Liver (tissue), 8 donors: ENCODE measurements at regions not wholly inside any gene's neighbourhood (a gene's known extent, or its start where the extent isn't known, plus 50 kb on each side); places are given as distances from the start of the nearest gene placed in this dataset.

Experiments used
- DNase-seq: peaks from one replicate; pipeline ENCODE4 v3.0.0-alpha.2; 2017; ENCODE audit warnings: low spot score
- H3K27ac ChIP-seq, 2 donors: one replicate each; pipeline ENCODE4 v1.7.0; 2013; ENCODE audit warnings: inconsistent platforms in 2 of 2, low read length in 2 of 2, control low read depth in 1 of 2, low read depth in 1 of 2, mild to moderate bottlenecking in 1 of 2
- H3K27me3 ChIP-seq, 4 donors: one replicate each; pipeline versions ENCODE4 v1.6.1 to v1.7.0; 2013; ENCODE audit warnings: low read length in 3 of 4, inconsistent platforms in 1 of 4, mild to moderate bottlenecking in 1 of 4, moderate library complexity in 1 of 4; ENCODE audit not compliant: control insufficient read depth in 4 of 4, insufficient read depth in 4 of 4
- H3K36me3 ChIP-seq, 4 donors: one replicate each; pipeline versions ENCODE4 v1.6.1 to v1.7.0; 2013; ENCODE audit warnings: low read length in 3 of 4, mild to moderate bottlenecking in 3 of 4, low read depth in 1 of 4, moderate library complexity in 1 of 4; ENCODE audit not compliant: control insufficient read depth in 4 of 4, insufficient read depth in 3 of 4
- H3K4me1 ChIP-seq, 4 donors: one replicate each; pipeline versions ENCODE4 v1.6.1 to v1.7.0; 2013; ENCODE audit warnings: low read length in 3 of 4, mild to moderate bottlenecking in 3 of 4, moderate library complexity in 1 of 4; ENCODE audit not compliant: control insufficient read depth in 4 of 4, insufficient read depth in 4 of 4
- H3K4me3 ChIP-seq, 3 donors: one replicate each; pipeline versions ENCODE4 v1.6.1 to v1.7.0; 2013; ENCODE audit warnings: low read length in 3 of 3, control low read depth in 1 of 3, low read depth in 1 of 3, mild to moderate bottlenecking in 1 of 3
- H3K9ac ChIP-seq, 2 donors: one replicate each; pipeline ENCODE4 v1.7.0; 2013; ENCODE audit warnings: low read length in 2 of 2, mild to moderate bottlenecking in 2 of 2, moderate library complexity in 2 of 2, control low read depth in 1 of 2, low read depth in 1 of 2
- H3K9me3 ChIP-seq, 4 donors: one replicate each; pipeline versions ENCODE4 v1.6.1 to v1.7.0; 2013; ENCODE audit warnings: low read length in 3 of 4; ENCODE audit not compliant: control insufficient read depth in 4 of 4
- FOXA1 ChIP-seq: IDR thresholded peaks from 2 replicates; pipeline ENCODE4 v1.6.1; 2016; ENCODE audit warnings: antibody characterized with exemption
- FOXA2 ChIP-seq: IDR thresholded peaks from 2 replicates; pipeline ENCODE4 v1.6.1; 2016; ENCODE audit warnings: antibody characterized with exemption
- GABPA ChIP-seq, 2 donors: IDR thresholded peaks in 1 of 2; conservative IDR thresholded peaks in 1 of 2; 2 replicates each; pipeline ENCODE4 v1.6.1; 2016; ENCODE audit warnings: antibody characterized with exemption in 2 of 2, mild to moderate bottlenecking in 1 of 2, moderate library complexity in 1 of 2
- HNF4A ChIP-seq, 2 donors: conservative IDR thresholded peaks; 2 replicates each; pipeline ENCODE4 v1.6.1; 2016; ENCODE audit warnings: antibody characterized with exemption in 2 of 2, mild to moderate bottlenecking in 2 of 2
- HNF4G ChIP-seq: IDR thresholded peaks from 2 replicates; pipeline ENCODE4 v1.6.1; 2016; ENCODE audit warnings: antibody characterized with exemption
- NR2F2 ChIP-seq: IDR thresholded peaks from 2 replicates; pipeline ENCODE4 v1.6.1; 2016; ENCODE audit warnings: antibody characterized with exemption
- RAD21 ChIP-seq, 2 donors: IDR thresholded peaks; 2 replicates each; pipeline ENCODE4 v1.6.1; 2016; ENCODE audit warnings: antibody characterized with exemption in 2 of 2, mild to moderate bottlenecking in 2 of 2
- RXRA ChIP-seq, 2 donors: IDR thresholded peaks; 2 replicates each; pipeline ENCODE4 v1.6.1; 2017 to 2018; ENCODE audit warnings: antibody characterized with exemption in 2 of 2, mild to moderate bottlenecking in 1 of 2
- SP1 ChIP-seq: IDR thresholded peaks from 2 replicates; pipeline ENCODE4 v1.6.1; 2018; ENCODE audit warnings: antibody characterized with exemption, mild to moderate bottlenecking
- TAF1 ChIP-seq: conservative IDR thresholded peaks from 2 replicates; pipeline ENCODE4 v1.6.1; 2016; ENCODE audit warnings: antibody characterized with exemption, mild to moderate bottlenecking
- YY1 ChIP-seq: IDR thresholded peaks from 2 replicates; pipeline ENCODE4 v1.6.1; 2016; ENCODE audit warnings: antibody characterized with exemption, mild to moderate bottlenecking
- WGBS: extraction: QIAGEN DNeasy Blood & Tissue Kit; methylation state at CpG from one replicate; pipeline ENCODE4 v1.1.7; 2013; 5-methylcytosine and 5-hydroxymethylcytosine counted together
- TF ChIP-seq, protein P1 (sequence below): fragments of 150-350 bp; IDR thresholded peaks from 2 replicates; pipeline ENCODE4 v1.5.1; 2017; ENCODE audit warnings: improper control_type of control experiment, low read depth, low read length; ENCODE audit not compliant: missing input control
- TF ChIP-seq, protein P2 (sequence below): IDR thresholded peaks from 2 replicates; pipeline ENCODE4 v1.6.1; 2016; ENCODE audit warnings: antibody characterized with exemption
- TF ChIP-seq, protein P3 (sequence below): IDR thresholded peaks from 2 replicates; pipeline ENCODE4 v1.6.1; 2016; ENCODE audit warnings: antibody characterized with exemption, mild to moderate bottlenecking
- TF ChIP-seq, protein P4 (sequence below): IDR thresholded peaks from 2 replicates; pipeline ENCODE4 v1.6.1; 2016; ENCODE audit warnings: antibody characterized with exemption
- donor health status: healthy.
- donor health status: healthy.
- donor health status: healthy.
- donor health status: healthy.
- donor health status: healthy.

DNA sequence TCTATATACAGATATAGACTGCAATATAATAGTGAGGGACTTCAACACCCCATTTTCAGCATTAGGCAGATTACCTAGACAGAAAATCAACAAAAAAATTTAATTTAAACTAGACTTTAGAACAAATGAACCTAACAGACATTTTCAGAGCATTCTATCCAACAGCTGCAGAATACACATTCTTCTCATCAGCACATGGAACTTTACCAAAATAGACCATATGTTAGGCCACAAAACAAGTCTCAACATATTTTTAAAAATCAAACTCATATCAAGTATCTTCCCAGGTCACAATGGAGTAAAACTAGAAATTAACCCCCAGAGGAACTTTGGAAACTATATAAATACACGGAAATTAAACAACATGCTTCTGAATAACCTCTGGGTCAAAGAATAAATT is 169.6 kb downstream of the MTERF1 start:
- Histone ChIP-seq H3K27me3 (no peaks in the 10 kb centered on the region), H3K27ac (no peak overlapping the region), H3K4me3 (no peak overlapping the region), H3K9me3 (peaks cover 5 to 13% (median 9%) of the 10 kb centered on the region in 4 donors), H3K9ac (no peak overlapping the region), H3K4me1 (no peaks in the 10 kb centered on the region), H3K36me3 (peaks cover 0 to 2% (median 0%) of the 10 kb centered on the region in 4 donors)
- DNase-seq: no peak
- no peak for TF ChIP-seq FOXA2
- no peak for TF ChIP-seq HNF4A (conservative IDR thresholded peaks at IDR 0.05)
- WGBS: 61% methylated on average over 1 of the region's 1 CpG

DNA sequence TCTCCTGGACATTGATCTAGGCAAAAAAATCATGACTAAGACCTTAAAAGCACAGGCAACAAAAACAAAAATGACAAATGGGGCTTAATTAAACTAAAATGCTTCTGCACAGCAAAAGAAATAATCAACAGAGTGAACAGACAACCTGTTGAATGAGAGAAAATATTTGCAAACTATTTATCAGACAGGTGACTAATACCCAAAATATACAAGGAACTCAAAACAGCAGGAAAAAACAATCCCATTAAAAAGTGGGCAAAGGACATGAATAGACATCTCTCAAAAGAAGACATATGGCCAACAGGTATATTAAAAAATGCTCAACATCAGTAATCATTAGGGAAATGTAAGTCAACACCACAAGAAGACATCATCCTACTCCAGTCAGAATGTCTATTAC is 166.8 kb downstream of the MTERF1 start:
- Histone ChIP-seq H3K27ac (no peak overlapping the region), H3K9ac (no peak overlapping the region), H3K27me3 (no peaks in the 10 kb centered on the region), H3K4me1 (no peaks in the 10 kb centered on the region), H3K36me3 (no peaks in the 10 kb centered on the region), H3K4me3 (no peak overlapping the region), H3K9me3 (peaks cover 0 to 6% (median 1%) of the 10 kb centered on the region in 4 donors)
- DNase-seq: no peak
- TF ChIP-seq, protein P1, sequence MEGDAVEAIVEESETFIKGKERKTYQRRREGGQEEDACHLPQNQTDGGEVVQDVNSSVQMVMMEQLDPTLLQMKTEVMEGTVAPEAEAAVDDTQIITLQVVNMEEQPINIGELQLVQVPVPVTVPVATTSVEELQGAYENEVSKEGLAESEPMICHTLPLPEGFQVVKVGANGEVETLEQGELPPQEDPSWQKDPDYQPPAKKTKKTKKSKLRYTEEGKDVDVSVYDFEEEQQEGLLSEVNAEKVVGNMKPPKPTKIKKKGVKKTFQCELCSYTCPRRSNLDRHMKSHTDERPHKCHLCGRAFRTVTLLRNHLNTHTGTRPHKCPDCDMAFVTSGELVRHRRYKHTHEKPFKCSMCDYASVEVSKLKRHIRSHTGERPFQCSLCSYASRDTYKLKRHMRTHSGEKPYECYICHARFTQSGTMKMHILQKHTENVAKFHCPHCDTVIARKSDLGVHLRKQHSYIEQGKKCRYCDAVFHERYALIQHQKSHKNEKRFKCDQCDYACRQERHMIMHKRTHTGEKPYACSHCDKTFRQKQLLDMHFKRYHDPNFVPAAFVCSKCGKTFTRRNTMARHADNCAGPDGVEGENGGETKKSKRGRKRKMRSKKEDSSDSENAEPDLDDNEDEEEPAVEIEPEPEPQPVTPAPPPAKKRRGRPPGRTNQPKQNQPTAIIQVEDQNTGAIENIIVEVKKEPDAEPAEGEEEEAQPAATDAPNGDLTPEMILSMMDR: no peak
- TF ChIP-seq NR2F2: no peak
- no peak for TF ChIP-seq YY1
- TF ChIP-seq, protein P2, sequence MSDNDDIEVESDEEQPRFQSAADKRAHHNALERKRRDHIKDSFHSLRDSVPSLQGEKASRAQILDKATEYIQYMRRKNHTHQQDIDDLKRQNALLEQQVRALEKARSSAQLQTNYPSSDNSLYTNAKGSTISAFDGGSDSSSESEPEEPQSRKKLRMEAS: no peak
- TF ChIP-seq, protein P3, sequence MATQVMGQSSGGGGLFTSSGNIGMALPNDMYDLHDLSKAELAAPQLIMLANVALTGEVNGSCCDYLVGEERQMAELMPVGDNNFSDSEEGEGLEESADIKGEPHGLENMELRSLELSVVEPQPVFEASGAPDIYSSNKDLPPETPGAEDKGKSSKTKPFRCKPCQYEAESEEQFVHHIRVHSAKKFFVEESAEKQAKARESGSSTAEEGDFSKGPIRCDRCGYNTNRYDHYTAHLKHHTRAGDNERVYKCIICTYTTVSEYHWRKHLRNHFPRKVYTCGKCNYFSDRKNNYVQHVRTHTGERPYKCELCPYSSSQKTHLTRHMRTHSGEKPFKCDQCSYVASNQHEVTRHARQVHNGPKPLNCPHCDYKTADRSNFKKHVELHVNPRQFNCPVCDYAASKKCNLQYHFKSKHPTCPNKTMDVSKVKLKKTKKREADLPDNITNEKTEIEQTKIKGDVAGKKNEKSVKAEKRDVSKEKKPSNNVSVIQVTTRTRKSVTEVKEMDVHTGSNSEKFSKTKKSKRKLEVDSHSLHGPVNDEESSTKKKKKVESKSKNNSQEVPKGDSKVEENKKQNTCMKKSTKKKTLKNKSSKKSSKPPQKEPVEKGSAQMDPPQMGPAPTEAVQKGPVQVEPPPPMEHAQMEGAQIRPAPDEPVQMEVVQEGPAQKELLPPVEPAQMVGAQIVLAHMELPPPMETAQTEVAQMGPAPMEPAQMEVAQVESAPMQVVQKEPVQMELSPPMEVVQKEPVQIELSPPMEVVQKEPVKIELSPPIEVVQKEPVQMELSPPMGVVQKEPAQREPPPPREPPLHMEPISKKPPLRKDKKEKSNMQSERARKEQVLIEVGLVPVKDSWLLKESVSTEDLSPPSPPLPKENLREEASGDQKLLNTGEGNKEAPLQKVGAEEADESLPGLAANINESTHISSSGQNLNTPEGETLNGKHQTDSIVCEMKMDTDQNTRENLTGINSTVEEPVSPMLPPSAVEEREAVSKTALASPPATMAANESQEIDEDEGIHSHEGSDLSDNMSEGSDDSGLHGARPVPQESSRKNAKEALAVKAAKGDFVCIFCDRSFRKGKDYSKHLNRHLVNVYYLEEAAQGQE: no peak
- no peak for TF ChIP-seq SP1
- TF ChIP-seq RAD21 (IDR thresholded peaks at IDR 0.05): no peak
- TF ChIP-seq, protein P4, sequence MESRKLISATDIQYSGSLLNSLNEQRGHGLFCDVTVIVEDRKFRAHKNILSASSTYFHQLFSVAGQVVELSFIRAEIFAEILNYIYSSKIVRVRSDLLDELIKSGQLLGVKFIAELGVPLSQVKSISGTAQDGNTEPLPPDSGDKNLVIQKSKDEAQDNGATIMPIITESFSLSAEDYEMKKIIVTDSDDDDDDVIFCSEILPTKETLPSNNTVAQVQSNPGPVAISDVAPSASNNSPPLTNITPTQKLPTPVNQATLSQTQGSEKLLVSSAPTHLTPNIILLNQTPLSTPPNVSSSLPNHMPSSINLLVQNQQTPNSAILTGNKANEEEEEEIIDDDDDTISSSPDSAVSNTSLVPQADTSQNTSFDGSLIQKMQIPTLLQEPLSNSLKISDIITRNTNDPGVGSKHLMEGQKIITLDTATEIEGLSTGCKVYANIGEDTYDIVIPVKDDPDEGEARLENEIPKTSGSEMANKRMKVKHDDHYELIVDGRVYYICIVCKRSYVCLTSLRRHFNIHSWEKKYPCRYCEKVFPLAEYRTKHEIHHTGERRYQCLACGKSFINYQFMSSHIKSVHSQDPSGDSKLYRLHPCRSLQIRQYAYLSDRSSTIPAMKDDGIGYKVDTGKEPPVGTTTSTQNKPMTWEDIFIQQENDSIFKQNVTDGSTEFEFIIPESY: no peak
- TF ChIP-seq FOXA1: no peak
- no peak for TF ChIP-seq GABPA (IDR thresholded peaks at IDR 0.05 in 1 of 2, conservative IDR thresholded peaks at IDR 0.05 in 1 of 2)
- TF ChIP-seq RXRA (IDR thresholded peaks at IDR 0.05): no peak
- no peak for TF ChIP-seq HNF4G
- no peak for TF ChIP-seq TAF1
